Activated naive CD8-positive, alpha-beta T cell treated with anti-CD3 and anti-CD28 coated beads for 36 hours (primary cell): ENCODE measurements at regions not wholly inside any gene's neighbourhood (a gene's known extent, or its start where the extent isn't known, plus 50 kb on each side); places are given as distances from the start of the nearest gene placed in this dataset.

ENCODE experiments used
- DNase-seq: peaks from one replicate; pipeline ENCODE4 v3.0.0; 2021
- H3K27ac Mint-ChIP-seq: one replicate; pipeline ENCODE4 v1.8.0; 2022; ENCODE audit warnings: mild to moderate bottlenecking, moderate library complexity, mixed read lengths
- H3K27me3 Mint-ChIP-seq: one replicate; pipeline ENCODE4 v1.8.0; 2022; ENCODE audit warnings: mild to moderate bottlenecking, mixed read lengths
- H3K36me3 Mint-ChIP-seq: one replicate; pipeline ENCODE4 v1.8.0; 2021; ENCODE audit warnings: mild to moderate bottlenecking, mixed read lengths
- H3K4me1 Mint-ChIP-seq: one replicate; pipeline ENCODE4 v1.8.0; 2021; ENCODE audit warnings: mixed read lengths
- H3K4me3 Mint-ChIP-seq: one replicate; pipeline ENCODE4 v1.8.0; 2022; ENCODE audit warnings: mild to moderate bottlenecking, moderate library complexity, mixed read lengths
- H3K9me3 Mint-ChIP-seq: one replicate; pipeline ENCODE4 v1.8.0; 2022; ENCODE audit warnings: mixed read lengths

DNA sequence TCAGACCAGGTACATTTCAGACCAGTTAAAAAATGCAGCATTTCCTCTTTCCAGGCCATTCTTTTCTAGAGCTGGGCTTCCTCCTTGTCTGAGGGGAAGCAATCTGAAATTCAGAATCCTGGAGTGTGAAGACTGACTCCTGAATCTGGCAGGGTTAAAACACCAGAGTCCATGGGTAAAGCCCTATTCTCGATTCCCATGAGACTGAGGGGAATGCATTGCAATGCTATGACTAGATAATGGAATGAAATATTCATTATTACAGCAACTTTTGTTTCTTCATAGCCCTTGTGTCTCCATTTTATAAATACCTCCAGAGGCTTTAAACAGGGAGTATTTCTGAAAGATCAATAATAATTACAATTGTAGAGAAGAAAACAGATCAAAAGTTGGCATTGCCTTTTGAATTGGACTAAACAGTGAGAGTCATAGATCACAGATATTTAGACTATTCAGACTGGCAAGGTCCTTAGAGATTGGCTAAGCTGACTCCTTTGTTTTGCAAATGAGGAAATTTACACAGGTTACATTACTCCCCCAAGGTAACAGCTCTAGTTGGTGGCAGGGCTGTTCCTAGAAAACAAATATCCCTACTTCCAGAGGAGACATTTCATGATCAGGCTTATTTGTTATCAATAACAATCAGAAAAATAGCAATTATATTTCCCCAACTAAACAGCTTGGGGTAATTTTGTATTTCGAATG, 632.6 kb upstream of the KIRREL3 start:
- Mint-ChIP-seq H3K27ac (no peak overlapping the region), H3K4me1 (no peaks in the 10 kb centered on the region), H3K4me3 (no peak overlapping the region), H3K27me3 (no peaks in the 10 kb centered on the region), H3K36me3 (no peaks in the 10 kb centered on the region), H3K9me3 (no peaks in the 10 kb centered on the region)
- no peak for DNase-seq

DNA sequence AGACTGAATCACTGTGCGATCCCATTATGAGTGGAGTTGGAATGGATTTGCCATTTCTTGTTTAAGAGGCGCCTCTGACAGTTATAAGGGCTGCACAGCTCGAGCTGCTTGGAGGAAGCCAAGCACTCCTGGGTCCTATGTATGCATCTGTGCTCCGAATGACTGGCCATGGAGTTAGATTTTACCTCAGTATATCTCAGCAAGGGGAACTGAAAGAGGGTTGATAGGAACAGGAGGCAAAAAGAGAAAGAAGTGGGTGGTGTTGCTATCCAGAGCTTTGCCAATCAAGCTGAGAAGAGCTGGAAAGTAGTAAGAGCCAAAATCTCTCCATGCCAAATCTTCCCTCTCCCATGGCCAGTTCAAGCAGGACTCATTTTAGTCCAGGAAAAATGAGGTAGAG, 632.0 kb upstream of the KIRREL3 start:
- Mint-ChIP-seq H3K27me3 (no peaks in the 10 kb centered on the region), H3K9me3 (no peaks in the 10 kb centered on the region), H3K36me3 (no peaks in the 10 kb centered on the region), H3K4me3 (no peak overlapping the region), H3K4me1 (no peaks in the 10 kb centered on the region), H3K27ac (no peak overlapping the region)
- DNase-seq: no peak

DNA sequence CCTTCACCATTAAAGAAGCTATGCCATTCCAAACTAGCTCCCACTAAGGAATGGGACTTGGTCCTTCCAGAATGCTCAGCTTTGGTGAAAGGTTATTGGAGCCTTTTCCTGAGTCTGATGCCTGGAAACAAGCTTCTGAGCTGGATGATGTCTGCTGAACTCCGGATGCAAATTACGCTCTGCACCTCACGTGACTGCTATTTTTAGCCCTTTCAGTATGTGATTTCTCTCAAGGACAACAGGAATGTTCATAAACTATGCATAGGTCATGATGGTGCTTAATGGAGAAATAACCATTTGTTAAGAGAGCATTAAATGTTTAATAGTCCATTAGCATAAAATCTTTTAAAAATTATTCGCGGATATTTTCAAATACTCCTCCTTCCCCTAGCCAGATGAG, 631.4 kb upstream of the KIRREL3 start:
- Mint-ChIP-seq H3K9me3 (no peaks in the 10 kb centered on the region), H3K27me3 (no peaks in the 10 kb centered on the region), H3K27ac (no peak overlapping the region), H3K36me3 (no peaks in the 10 kb centered on the region), H3K4me3 (no peak overlapping the region), H3K4me1 (no peaks in the 10 kb centered on the region)
- DNase-seq: no peak

DNA sequence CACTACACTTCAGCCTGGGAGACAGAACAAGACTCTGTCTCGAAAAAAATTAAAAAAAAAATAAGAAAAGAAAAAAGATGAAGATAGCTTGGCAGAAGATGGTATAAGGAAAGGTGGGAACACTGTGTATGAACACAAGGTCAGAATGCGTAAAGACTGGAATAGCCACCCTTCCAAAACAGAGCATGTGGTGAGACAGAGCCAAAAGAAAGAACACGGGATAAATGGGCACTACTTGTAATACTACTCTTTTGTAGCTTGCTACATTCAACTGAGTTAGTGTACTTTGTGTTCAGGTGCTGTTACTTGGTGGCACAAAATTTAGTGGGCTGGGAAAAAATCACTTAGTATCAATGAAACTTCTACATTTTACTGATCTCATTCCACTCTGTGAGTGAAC, 628.6 kb upstream of the KIRREL3 start:
- no peak overlapping the region for H3K4me3 Mint-ChIP-seq
- no peaks in the 10 kb centered on the region for H3K36me3 Mint-ChIP-seq
- H3K27me3 Mint-ChIP-seq: no peaks in the 10 kb centered on the region
- H3K4me1 Mint-ChIP-seq: no peaks in the 10 kb centered on the region
- no peaks in the 10 kb centered on the region for H3K9me3 Mint-ChIP-seq
- H3K27ac Mint-ChIP-seq: no peak overlapping the region
- DNase-seq: no peak

DNA sequence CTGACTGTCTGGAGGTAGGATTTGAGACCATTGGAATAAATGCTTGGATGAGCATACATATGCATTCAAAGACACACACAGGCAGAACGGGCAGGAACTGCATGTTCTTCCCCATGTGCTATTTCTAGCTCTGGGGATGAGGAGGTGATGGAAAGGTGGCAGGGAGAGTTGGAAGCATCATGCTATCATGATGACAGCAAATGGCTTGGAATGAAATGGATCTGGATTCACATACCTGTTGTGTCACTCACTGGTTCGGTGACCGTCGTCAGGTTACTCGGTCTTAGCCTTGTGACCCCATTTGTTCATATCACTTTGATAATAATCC, 627.9 kb upstream of the KIRREL3 start:
- H3K9me3 Mint-ChIP-seq: no peaks in the 10 kb centered on the region
- no peak for DNase-seq
- H3K27me3 Mint-ChIP-seq: no peaks in the 10 kb centered on the region
- no peaks in the 10 kb centered on the region for H3K36me3 Mint-ChIP-seq
- H3K4me3 Mint-ChIP-seq: no peak overlapping the region
- H3K27ac Mint-ChIP-seq: no peak overlapping the region
- H3K4me1 Mint-ChIP-seq: no peaks in the 10 kb centered on the region

DNA sequence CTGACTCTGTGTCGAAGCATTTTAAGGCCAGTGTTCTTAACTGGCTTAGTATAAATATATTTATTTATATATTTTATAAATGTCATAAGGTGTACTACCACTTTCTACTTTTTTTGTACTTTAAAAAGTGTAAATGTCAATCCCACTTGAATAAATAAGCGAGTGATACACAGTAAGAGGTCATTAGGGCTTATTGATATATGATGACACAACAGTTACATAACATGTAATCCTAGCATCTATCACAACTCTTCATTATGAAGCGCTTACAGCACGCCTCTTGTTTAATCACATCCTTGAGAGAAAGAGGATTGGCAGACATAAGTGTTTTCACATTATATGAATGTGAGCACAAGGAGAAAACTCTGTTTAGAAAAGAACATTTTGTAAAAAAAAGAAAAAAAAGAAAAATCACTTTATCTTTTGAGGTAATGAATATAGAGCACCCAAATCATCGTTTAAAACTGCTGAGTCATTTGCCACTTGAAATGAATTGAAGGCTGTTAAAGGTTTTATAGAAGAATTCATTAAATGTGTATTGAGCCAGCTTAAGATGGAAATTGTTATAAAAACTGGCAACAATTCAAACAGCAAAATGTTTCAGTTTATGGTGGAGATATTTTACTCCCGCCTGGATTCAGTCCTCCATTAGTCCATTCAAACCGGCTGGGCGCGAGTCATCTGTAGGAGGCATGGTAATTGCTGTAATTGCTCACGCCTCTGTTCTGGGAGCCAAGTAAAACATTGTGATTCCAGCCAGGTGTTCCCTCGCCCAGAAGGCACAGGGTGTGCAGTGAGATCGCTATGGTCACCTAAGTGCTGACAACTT, 627.3 kb upstream of the KIRREL3 start:
- H3K9me3 Mint-ChIP-seq: no peaks in the 10 kb centered on the region
- no peaks in the 10 kb centered on the region for H3K27me3 Mint-ChIP-seq
- H3K4me1 Mint-ChIP-seq: no peaks in the 10 kb centered on the region
- DNase-seq: no peak
- H3K4me3 Mint-ChIP-seq: no peak overlapping the region
- no peaks in the 10 kb centered on the region for H3K36me3 Mint-ChIP-seq
- H3K27ac Mint-ChIP-seq: no peak overlapping the region

DNA sequence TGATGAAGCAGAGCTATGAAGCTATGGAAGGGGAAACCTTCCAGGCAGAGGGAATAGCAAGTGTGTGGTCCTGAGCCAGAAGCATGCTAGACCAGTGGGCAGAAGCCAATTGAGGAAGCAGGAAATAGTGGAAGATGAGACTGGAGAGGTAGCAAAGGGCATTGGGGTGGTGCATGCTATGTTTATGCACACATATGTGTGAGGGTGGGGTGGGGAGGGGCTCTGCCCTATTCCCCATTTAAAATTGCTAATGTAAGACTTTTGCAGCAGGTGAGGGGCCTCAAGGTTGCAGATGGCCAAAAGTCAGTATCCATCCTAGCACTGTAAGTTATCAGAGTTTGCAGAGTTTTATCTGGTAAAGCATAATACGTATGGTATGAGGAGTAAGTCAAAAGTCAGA, 626.6 kb upstream of the KIRREL3 start:
- Mint-ChIP-seq H3K4me3 (no peak overlapping the region), H3K9me3 (no peaks in the 10 kb centered on the region), H3K4me1 (no peaks in the 10 kb centered on the region), H3K27ac (no peak overlapping the region), H3K36me3 (no peaks in the 10 kb centered on the region), H3K27me3 (no peaks in the 10 kb centered on the region)
- no peak for DNase-seq

DNA sequence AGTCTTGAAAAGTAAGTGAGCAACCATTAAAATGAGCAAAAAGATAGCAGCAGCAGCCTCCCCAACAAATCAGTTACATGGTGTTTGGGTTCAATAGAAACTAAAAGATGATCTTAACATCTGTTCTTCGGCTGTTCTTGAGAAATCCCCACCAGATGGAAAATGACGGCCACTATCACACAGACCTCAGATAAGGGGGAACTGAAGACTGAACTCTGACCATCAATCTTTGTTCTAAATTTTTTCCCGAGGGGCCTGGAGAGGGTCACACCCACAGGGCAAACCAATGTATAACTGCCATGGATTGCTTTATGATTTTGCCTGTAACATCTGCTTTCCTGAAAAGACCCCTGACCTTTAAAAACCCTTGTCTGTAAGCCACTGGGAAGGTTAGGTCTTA, 624.8 kb upstream of the KIRREL3 start:
- no peak overlapping the region for H3K4me3 Mint-ChIP-seq
- H3K36me3 Mint-ChIP-seq: no peaks in the 10 kb centered on the region
- no peak overlapping the region for H3K27ac Mint-ChIP-seq
- no peaks in the 10 kb centered on the region for H3K4me1 Mint-ChIP-seq
- DNase-seq: no peak
- no peaks in the 10 kb centered on the region for H3K27me3 Mint-ChIP-seq
- H3K9me3 Mint-ChIP-seq: no peaks in the 10 kb centered on the region

DNA sequence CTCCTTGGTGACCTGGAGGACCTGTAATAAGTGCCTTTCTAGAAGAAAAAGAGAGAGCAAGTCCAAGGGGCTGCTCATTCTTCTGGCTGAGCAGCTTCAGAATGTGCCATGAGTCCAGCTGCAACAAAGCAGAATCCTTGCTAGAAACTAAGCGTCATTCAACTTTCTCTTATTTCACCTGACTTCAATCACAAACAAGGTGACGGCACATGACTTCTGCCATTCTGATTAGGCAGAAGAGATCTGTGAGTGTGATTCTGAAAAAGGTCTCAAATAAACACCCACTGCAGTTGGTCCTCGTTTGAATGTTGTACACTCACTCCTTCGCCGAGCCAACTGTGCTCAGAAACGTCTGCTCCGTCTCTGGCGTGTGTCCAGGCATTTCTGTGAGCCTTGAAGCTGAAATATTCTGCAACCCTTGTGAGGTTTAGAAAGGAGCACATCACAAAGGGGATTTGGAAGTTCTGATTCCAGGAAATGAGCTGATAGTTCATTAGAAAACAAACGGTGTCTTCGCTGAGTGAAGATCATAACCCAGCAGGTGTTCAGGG, 623.8 kb upstream of the KIRREL3 start:
- Mint-ChIP-seq H3K4me1 (no peaks in the 10 kb centered on the region), H3K9me3 (no peaks in the 10 kb centered on the region), H3K27ac (no peak overlapping the region), H3K27me3 (no peaks in the 10 kb centered on the region), H3K36me3 (no peaks in the 10 kb centered on the region), H3K4me3 (no peak overlapping the region)
- no peak for DNase-seq

DNA sequence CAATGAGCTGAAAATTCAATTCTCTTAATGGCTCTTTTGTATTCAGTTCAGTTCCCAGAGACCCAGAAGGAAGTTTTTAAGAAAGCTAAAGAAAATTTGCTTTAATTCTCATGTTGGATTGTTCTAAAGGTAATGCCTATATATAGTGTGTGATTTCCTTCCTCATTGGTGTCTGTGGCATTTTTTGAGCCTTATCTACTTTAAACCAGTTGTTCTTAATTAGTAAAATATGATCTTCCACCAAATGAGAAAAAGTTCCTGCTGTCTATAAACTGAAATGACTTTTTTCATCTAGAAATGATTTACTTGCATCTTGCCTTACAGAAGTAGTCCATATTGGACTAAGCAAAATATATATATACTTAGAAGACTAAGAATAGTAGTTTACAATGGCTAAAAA, 622.1 kb upstream of the KIRREL3 start:
- Mint-ChIP-seq H3K4me1 (no peaks in the 10 kb centered on the region), H3K27ac (no peak overlapping the region), H3K27me3 (no peaks in the 10 kb centered on the region), H3K9me3 (no peaks in the 10 kb centered on the region), H3K4me3 (no peak overlapping the region), H3K36me3 (no peaks in the 10 kb centered on the region)
- no peak for DNase-seq

DNA sequence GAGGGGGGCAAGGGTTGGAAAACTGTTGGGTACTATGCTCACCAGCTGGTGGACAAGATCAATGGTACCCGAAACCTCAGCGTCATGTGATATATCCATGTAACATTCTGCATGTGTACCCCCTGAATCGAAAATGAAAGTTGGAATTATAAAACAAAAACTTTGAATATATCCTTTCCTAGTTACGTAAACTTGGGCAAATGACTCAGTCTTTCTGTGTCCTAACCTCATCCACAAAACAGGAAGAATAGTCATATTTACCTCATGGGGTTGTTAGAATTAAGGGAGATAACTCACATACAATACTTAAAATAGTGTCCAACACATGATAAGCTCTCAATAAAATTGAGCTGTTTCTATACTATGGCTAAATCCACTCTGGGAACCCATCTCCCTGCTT, 620.1 kb upstream of the KIRREL3 start:
- Mint-ChIP-seq H3K4me3 (no peak overlapping the region), H3K9me3 (no peaks in the 10 kb centered on the region), H3K27ac (no peak overlapping the region), H3K4me1 (no peaks in the 10 kb centered on the region), H3K36me3 (no peaks in the 10 kb centered on the region), H3K27me3 (no peaks in the 10 kb centered on the region)
- DNase-seq: no peak

DNA sequence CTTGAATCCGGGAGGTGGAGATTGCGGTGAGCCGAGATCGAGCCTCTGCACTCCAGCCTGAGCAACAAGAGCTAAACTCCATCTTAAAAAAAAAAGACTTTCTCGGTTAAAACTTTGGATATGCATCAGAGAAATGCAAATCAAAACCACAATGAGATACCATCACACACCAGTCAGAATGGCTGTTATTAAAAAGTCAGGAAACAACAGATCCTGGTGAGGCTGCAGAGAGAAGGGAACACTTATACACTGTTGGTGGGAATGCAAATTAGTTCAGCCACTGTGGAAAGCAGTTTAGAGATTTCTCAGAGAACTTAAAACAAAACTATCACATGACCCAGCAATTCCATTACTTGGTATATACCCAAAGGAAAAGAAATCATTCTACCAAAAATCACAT, 619.4 kb upstream of the KIRREL3 start:
- no peak overlapping the region for H3K4me3 Mint-ChIP-seq
- H3K4me1 Mint-ChIP-seq: no peaks in the 10 kb centered on the region
- H3K9me3 Mint-ChIP-seq: no peaks in the 10 kb centered on the region
- H3K27ac Mint-ChIP-seq: no peak overlapping the region
- H3K36me3 Mint-ChIP-seq: no peaks in the 10 kb centered on the region
- no peak for DNase-seq
- no peaks in the 10 kb centered on the region for H3K27me3 Mint-ChIP-seq

DNA sequence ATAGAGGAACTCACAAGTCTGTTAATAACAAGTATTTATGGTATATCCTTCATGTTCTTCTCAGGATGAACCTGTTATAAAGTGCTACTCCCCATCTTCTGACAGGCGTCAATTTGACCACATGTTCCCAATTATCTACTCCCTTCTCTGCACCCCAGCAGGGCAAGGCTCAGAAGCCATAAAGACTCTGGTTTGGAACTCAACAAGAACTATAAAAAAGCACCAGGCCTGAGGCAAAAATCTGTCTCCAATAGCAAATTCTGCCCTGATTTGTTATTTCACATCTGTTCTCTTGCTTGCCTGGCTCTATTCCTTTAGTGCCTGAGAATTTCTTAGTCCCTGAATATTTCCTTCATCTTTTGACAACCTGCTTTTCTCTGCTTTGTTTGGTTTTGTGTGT, 618.2 kb upstream of the KIRREL3 start:
- H3K4me1 Mint-ChIP-seq: no peaks in the 10 kb centered on the region
- H3K9me3 Mint-ChIP-seq: no peaks in the 10 kb centered on the region
- no peaks in the 10 kb centered on the region for H3K36me3 Mint-ChIP-seq
- no peak overlapping the region for H3K4me3 Mint-ChIP-seq
- no peaks in the 10 kb centered on the region for H3K27me3 Mint-ChIP-seq
- no peak overlapping the region for H3K27ac Mint-ChIP-seq
- DNase-seq: no peak

DNA sequence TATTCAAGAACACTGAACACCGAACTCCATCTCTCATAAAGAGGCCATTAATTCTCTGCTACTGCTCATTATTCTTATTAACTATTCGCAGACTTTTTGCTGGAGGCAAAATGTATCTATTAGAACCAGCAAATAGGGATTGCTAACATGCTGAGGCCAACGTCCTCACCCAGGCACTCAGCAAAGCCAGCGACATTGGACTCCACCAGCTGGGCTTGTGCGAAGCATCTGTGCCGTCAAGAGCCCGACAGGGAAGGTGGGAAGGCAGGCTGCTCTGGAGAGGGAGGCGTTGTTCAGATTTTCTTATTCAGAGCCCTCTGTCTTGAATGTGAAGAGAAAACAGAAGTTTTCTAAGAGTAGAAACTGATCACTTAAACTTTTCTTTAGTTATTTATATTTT, 615.6 kb upstream of the KIRREL3 start:
- H3K36me3 Mint-ChIP-seq: no peaks in the 10 kb centered on the region
- no peaks in the 10 kb centered on the region for H3K4me1 Mint-ChIP-seq
- H3K9me3 Mint-ChIP-seq: no peaks in the 10 kb centered on the region
- peaks cover 4% of the 10 kb centered on the region for H3K27me3 Mint-ChIP-seq
- no peak for DNase-seq
- no peak overlapping the region for H3K27ac Mint-ChIP-seq
- H3K4me3 Mint-ChIP-seq: no peak overlapping the region

DNA sequence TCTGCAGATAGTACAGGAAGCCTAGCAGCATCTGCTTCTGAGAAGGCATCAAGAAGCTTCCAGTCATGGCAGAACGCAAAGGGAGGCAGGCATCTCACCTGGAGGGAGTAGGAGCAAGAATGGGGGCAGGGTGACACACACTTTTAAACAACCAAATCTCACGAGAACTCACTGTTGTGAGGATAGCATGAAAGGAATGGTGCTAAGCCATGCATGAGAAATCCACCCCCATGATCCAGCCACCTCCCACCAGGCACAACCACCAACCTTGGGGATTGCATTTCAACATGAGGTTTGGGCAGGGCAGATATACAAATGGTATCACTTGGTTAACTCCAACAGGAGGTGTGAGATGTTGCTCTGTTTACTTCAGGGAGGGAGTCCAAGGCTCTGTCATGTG, 612.0 kb upstream of the KIRREL3 start:
- Mint-ChIP-seq H3K36me3 (no peaks in the 10 kb centered on the region), H3K9me3 (no peaks in the 10 kb centered on the region), H3K4me3 (no peak overlapping the region), H3K27ac (no peak overlapping the region), H3K4me1 (no peaks in the 10 kb centered on the region), H3K27me3 (peaks cover 4% of the 10 kb centered on the region)
- no peak for DNase-seq
